ENCODE measurements at regions not wholly inside any gene's neighbourhood (a gene's known extent, or its start where the extent isn't known, plus 50 kb on each side); places are given as distances from the start of the nearest gene placed in this dataset.

- Histone ChIP-seq H3K27me3 (no peaks in the 10 kb centered on the region), H3K36me3 (no peaks in the 10 kb centered on the region), H3K27ac (no peak overlapping the region), H3K9me3 (no peaks in the 10 kb centered on the region), H3K4me3 (no peak overlapping the region), H3K4me1 (ENCODE audit: insufficient read depth) (no peaks in the 10 kb centered on the region)
- intact Hi-C loops (cut with DNase I), result no loop called here
- 67 to 73% (median 68%) methylated on average over 10 of the region's 10 CpGs for WGBS, 3 donors
- TF ChIP-seq POLR2A (IDR thresholded peaks at IDR 0.05) (no peak), CTCF (IDR thresholded peaks at IDR 0.05) (no peak), EP300 (IDR thresholded peaks at IDR 0.05) (no peak)
- DNase-seq, result no peak
Measured at GRCh38 chr5:2592766-2593165, 158.7 kb downstream of the IRX2 start.

DNA sequence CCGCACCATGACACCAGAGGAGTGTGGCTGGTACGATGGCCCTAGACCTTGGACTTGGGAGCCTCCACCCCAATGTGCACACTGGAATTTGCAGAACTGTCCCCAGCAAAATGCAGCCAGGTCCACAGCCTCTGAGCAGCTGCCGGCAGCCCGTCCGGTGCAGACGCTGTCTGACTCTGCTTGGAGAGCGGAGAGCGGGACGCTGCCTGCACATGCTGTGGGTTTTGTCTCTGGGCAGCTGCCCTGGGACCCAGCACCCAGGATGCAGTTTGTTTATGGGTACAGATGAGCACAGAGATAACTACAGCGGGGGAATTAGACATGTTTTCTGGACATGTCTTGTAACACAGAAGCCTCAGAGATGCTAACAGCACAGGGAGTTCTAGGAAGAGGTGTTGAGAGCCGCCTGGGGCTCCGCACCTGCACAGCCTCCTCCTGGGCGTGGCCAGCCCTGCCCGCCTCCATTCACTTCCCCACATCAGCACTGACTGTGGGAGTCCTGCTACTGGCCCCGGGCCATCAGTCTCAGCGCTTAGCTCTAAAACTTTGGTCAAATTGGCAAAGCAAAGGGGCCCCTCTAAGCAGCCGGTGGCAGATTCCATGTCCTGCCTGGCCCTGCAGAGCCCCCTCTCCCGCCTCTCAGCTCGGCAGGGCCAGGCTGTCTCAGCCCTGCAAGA lies 159.6 kb downstream of the IRX2 start:
- H3K36me3 ChIP-seq, result no peaks in the 10 kb centered on the region
- H3K27ac ChIP-seq, result no peak overlapping the region
- H3K4me3 ChIP-seq, result no peak overlapping the region
- TF ChIP-seq EP300 (IDR thresholded peaks at IDR 0.05) (no peak), CTCF (IDR thresholded peaks at IDR 0.05) (no peak), POLR2A (IDR thresholded peaks at IDR 0.05) (no peak)
- intact Hi-C loops (cut with DNase I), result no loop called here
- WGBS, 3 donors, result 58 to 68% (median 59%) methylated on average over 19 of the region's 19 CpGs
- DNase-seq, result no peak
- no peaks in the 10 kb centered on the region for H3K27me3 ChIP-seq
- H3K4me1 ChIP-seq (ENCODE audit: insufficient read depth), result no peaks in the 10 kb centered on the region
- no peaks in the 10 kb centered on the region for H3K9me3 ChIP-seq

GRCh38 chr5:2588850-2589501 lies 162.5 kb downstream of the IRX2 start:
- Histone ChIP-seq H3K36me3 (no peaks in the 10 kb centered on the region), H3K27me3 (no peaks in the 10 kb centered on the region), H3K4me3 (no peak overlapping the region), H3K27ac (no peak overlapping the region), H3K4me1 (ENCODE audit: insufficient read depth) (no peaks in the 10 kb centered on the region), H3K9me3 (no peaks in the 10 kb centered on the region)
- DNase-seq, result no peak
- TF ChIP-seq EP300 (IDR thresholded peaks at IDR 0.05), result no peak
- no peak for TF ChIP-seq POLR2A (IDR thresholded peaks at IDR 0.05)
- 63 to 71% (median 64%) methylated on average over 9 of the region's 9 CpGs for WGBS, 3 donors
- intact Hi-C loops (cut with DNase I), result no loop called here

GRCh38 chr5:2587189-2588031 lies 164.1 kb downstream of the IRX2 start:
- WGBS, 3 donors, result 82 to 87% (median 86%) methylated on average over 15 of the region's 15 CpGs
- TF ChIP-seq POLR2A (IDR thresholded peaks at IDR 0.05) (no peak), CTCF (IDR thresholded peaks at IDR 0.05) (no peak)
- H3K9me3 ChIP-seq, result no peaks in the 10 kb centered on the region
- H3K27me3 ChIP-seq, result no peaks in the 10 kb centered on the region
- DNase-seq, result no peak
- H3K4me3 ChIP-seq, result no peak overlapping the region
- H3K27ac ChIP-seq, result no peak overlapping the region
- intact Hi-C loops (cut with DNase I), result no loop called here
- H3K4me1 ChIP-seq (ENCODE audit: insufficient read depth), result no peaks in the 10 kb centered on the region
- no peaks in the 10 kb centered on the region for H3K36me3 ChIP-seq

Data from ovary (tissue), 7 donors.